Spleen (tissue), 7 donors: ENCODE measurements at regions not wholly inside any gene's neighbourhood (a gene's known extent, or its start where the extent isn't known, plus 50 kb on each side); places are given as distances from the start of the nearest gene placed in this dataset.

Experiments used
- CTCF ChIP-seq, 11 experiments: fragments of 200-600 bp in 7 of 11; fragments of 450-650 bp in 4 of 11; sonication (generic) in 4 of 11; IDR thresholded peaks in 8 of 11; conservative IDR thresholded peaks in 3 of 11; 1 replicate in 7 of 11; 2 replicates in 4 of 11; pipeline versions ENCODE4 v1.4.0 to v1.8.0; 2016 to 2021; ENCODE audit warnings: antibody characterized with exemption in 11 of 11, inconsistent platforms in 4 of 11, mild to moderate bottlenecking in 1 of 11
- POLR2A ChIP-seq, 3 donors: fragments of 450-650 bp; IDR thresholded peaks; one replicate each; pipeline ENCODE4 v1.5.1; 2017; ENCODE audit warnings: antibody characterized with exemption in 3 of 3, mild to moderate bottlenecking in 1 of 3
- POLR2AphosphoS5 ChIP-seq, 3 donors: sonication (generic); formaldehyde crosslinking; IDR thresholded peaks; one replicate each; pipeline ENCODE4 v1.5.1; 2017; ENCODE audit warnings: antibody characterized with exemption in 3 of 3
- donor health status: DM: no; HTN: no; CAD: no; lungs with moderate emphysema.
- donor health status: DM: no; HTN: no; CAD: no.
- donor health status: DM: no; HTN: no; CAD: no.

- TF ChIP-seq CTCF (IDR thresholded peaks at IDR 0.05 in 8 of 11, conservative IDR thresholded peaks at IDR 0.05 in 3 of 11) (no peak), POLR2A (IDR thresholded peaks at IDR 0.05) (no peak), POLR2AphosphoS5 (IDR thresholded peaks at IDR 0.05) (no peak)
Observed at GRCh38 chr20:39523405-39523804, 561.3 kb downstream of the DHX35 start.
